Mesodermal cell (in vitro differentiated cells): ENCODE measurements at regions not wholly inside any gene's neighbourhood (a gene's known extent, or its start where the extent isn't known, plus 50 kb on each side); places are given as distances from the start of the nearest gene placed in this dataset.

Experiments
- H3K27ac ChIP-seq: 2 replicates; pipeline ENCODE4 v1.7.0; 2013; ENCODE audit warnings: mild to moderate bottlenecking, low read depth, low read length, moderate library complexity; ENCODE audit not compliant: severe bottlenecking
- H3K36me3 ChIP-seq: 2 replicates; pipeline ENCODE4 v1.7.1; 2013; ENCODE audit warnings: mild to moderate bottlenecking, low read length, moderate library complexity; ENCODE audit not compliant: control insufficient read depth, insufficient read depth
- H3K4me1 ChIP-seq: one replicate; pipeline ENCODE4 v1.7.1; 2013; ENCODE audit warnings: mild to moderate bottlenecking, low read length; ENCODE audit not compliant: insufficient read depth, control insufficient read depth, poor library complexity, severe bottlenecking
- H3K4me3 ChIP-seq: 2 replicates; pipeline ENCODE4 v1.7.0; 2013; ENCODE audit warnings: low read length, control low read depth, mild to moderate bottlenecking; ENCODE audit not compliant: insufficient read depth, poor library complexity, severe bottlenecking; ENCODE audit errors: extremely low read depth
- H3K9me3 ChIP-seq: 2 replicates; pipeline ENCODE4 v1.7.1; 2013; ENCODE audit warnings: mild to moderate bottlenecking, low read length, moderate library complexity; ENCODE audit not compliant: control insufficient read depth
- WGBS, 2 experiments: methylation state at CpG; one replicate each; pipeline ENCODE4 v1.1.5; 2013; ENCODE audit warnings: missing lambda C conversion rate in 2 of 2; ENCODE audit not compliant: insufficient coverage in 2 of 2; 5-methylcytosine and 5-hydroxymethylcytosine counted together

- no peaks in the 10 kb centered on the region for H3K4me1 ChIP-seq
- no peak overlapping the region for H3K4me3 ChIP-seq
- H3K27ac ChIP-seq = no peak overlapping the region
- H3K9me3 ChIP-seq = no peaks in the 10 kb centered on the region
- WGBS, 2 experiments = 95 to 100% methylated on average over 4 to 6 of the region's 6 CpGs
- no peaks in the 10 kb centered on the region for H3K36me3 ChIP-seq
Observed at GRCh38 chr19:30206187-30206586, 166.0 kb upstream of the ZNF536 start.

- WGBS, 2 experiments = 83 to 95% methylated on average over 4 of the region's 6 CpGs
- Histone ChIP-seq H3K4me3 (no peak overlapping the region), H3K9me3 (no peaks in the 10 kb centered on the region), H3K36me3 (no peaks in the 10 kb centered on the region), H3K27ac (no peak overlapping the region), H3K4me1 (no peaks in the 10 kb centered on the region)
Observed at GRCh38 chr19:30207357-30207756, 164.8 kb upstream of the ZNF536 start.

- no peaks in the 10 kb centered on the region for H3K36me3 ChIP-seq
- no peaks in the 10 kb centered on the region for H3K4me1 ChIP-seq
- 83 to 89% methylated on average over 13 to 18 of the region's 18 CpGs for WGBS, 2 experiments
- H3K4me3 ChIP-seq = no peak overlapping the region
- H3K27ac ChIP-seq = no peak overlapping the region
- H3K9me3 ChIP-seq = no peaks in the 10 kb centered on the region
Observed at GRCh38 chr19:30208436-30209060, 163.6 kb upstream of the ZNF536 start.

- no peak overlapping the region for H3K27ac ChIP-seq
- 88 to 92% methylated on average over 15 of the region's 19 CpGs for WGBS, 2 experiments
- H3K36me3 ChIP-seq = no peaks in the 10 kb centered on the region
- no peak overlapping the region for H3K4me3 ChIP-seq
- H3K9me3 ChIP-seq = no peaks in the 10 kb centered on the region
- H3K4me1 ChIP-seq = no peaks in the 10 kb centered on the region
Observed at GRCh38 chr19:30209617-30210600, 162.3 kb upstream of the ZNF536 start.

- H3K4me3 ChIP-seq = no peak overlapping the region
- 78 to 84% methylated on average over 10 to 12 of the region's 12 CpGs for WGBS, 2 experiments
- H3K36me3 ChIP-seq = no peaks in the 10 kb centered on the region
- H3K4me1 ChIP-seq = no peaks in the 10 kb centered on the region
- no peaks in the 10 kb centered on the region for H3K9me3 ChIP-seq
- H3K27ac ChIP-seq = no peak overlapping the region
Observed at GRCh38 chr19:30212574-30212973, 159.6 kb upstream of the ZNF536 start.

- Histone ChIP-seq H3K4me1 (no peaks in the 10 kb centered on the region), H3K36me3 (no peaks in the 10 kb centered on the region), H3K9me3 (no peaks in the 10 kb centered on the region), H3K4me3 (no peak overlapping the region), H3K27ac (no peak overlapping the region)
- 56 to 71% methylated on average over 4 of the region's 4 CpGs for WGBS, 2 experiments
Observed at GRCh38 chr19:30214651-30215051, 157.5 kb upstream of the ZNF536 start.

- no peak overlapping the region for H3K4me3 ChIP-seq
- no peak overlapping the region for H3K27ac ChIP-seq
- H3K9me3 ChIP-seq = no peaks in the 10 kb centered on the region
- WGBS, 2 experiments = 100% methylated on average over 1 of the region's 3 CpGs; no CpG with 5 or more reads in 1 of the 2 experiments
- no peaks in the 10 kb centered on the region for H3K36me3 ChIP-seq
- H3K4me1 ChIP-seq = no peaks in the 10 kb centered on the region
Observed at GRCh38 chr19:30215248-30215647, 156.9 kb upstream of the ZNF536 start.

- H3K9me3 ChIP-seq = no peaks in the 10 kb centered on the region
Observed at GRCh38 chr19:30216453-30216852, 155.7 kb upstream of the ZNF536 start.

GRCh38 chr19:30217461-30217860, 154.7 kb upstream of the ZNF536 start:
- H3K4me1 ChIP-seq = no peaks in the 10 kb centered on the region
- no peak overlapping the region for H3K4me3 ChIP-seq
- H3K36me3 ChIP-seq = no peaks in the 10 kb centered on the region
- no peaks in the 10 kb centered on the region for H3K9me3 ChIP-seq
- WGBS, 2 experiments = 84 to 93% methylated on average over 4 to 5 of the region's 5 CpGs
- no peak overlapping the region for H3K27ac ChIP-seq

More at GRCh38 chr19:30216453-30216852, 155.7 kb upstream of the ZNF536 start:
- H3K4me3 ChIP-seq = no peak overlapping the region
- H3K4me1 ChIP-seq = no peaks in the 10 kb centered on the region
- WGBS, 2 experiments = no CpG with 5 or more reads among the region's 4 CpGs
- H3K27ac ChIP-seq = no peak overlapping the region
- no peaks in the 10 kb centered on the region for H3K36me3 ChIP-seq

GRCh38 chr19:30219702-30220101, 152.5 kb upstream of the ZNF536 start:
- 96% methylated on average over 4 to 5 of the region's 5 CpGs for WGBS, 2 experiments
- Histone ChIP-seq H3K9me3 (no peaks in the 10 kb centered on the region), H3K4me3 (no peak overlapping the region), H3K4me1 (no peaks in the 10 kb centered on the region), H3K27ac (no peak overlapping the region), H3K36me3 (no peaks in the 10 kb centered on the region)

GRCh38 chr19:30221176-30221575, 151.0 kb upstream of the ZNF536 start:
- WGBS, 2 experiments = 86 to 98% methylated on average over 4 of the region's 6 CpGs
- Histone ChIP-seq H3K36me3 (no peaks in the 10 kb centered on the region), H3K4me1 (peaks cover 3% of the 10 kb centered on the region), H3K9me3 (no peaks in the 10 kb centered on the region), H3K27ac (no peak overlapping the region), H3K4me3 (no peak overlapping the region)
